G401 (cell line): ENCODE measurements at regions not wholly inside any gene's neighbourhood (a gene's known extent, or its start where the extent isn't known, plus 50 kb on each side); places are given as distances from the start of the nearest gene placed in this dataset.

Source experiments
- DNase-seq: peaks from one replicate; pipeline ENCODE4 v3.0.0-alpha.2; 2015; ENCODE audit warnings: low spot score
- in situ Hi-C: cut with HindIII; loops from 2 replicates; pipeline ENCODE4 v1.10.0; 2016; ENCODE audit warnings: low sequenced_read_pairs, mixed read lengths

- in situ Hi-C loops: no loop called here
- no peak for DNase-seq
These were observed 59.4 kb upstream of the NFIB start for GRCh38 chr9:14373336-14373666.

- in situ Hi-C loops: no loop called here
- DNase-seq: no peak
These were observed 58.7 kb upstream of the NFIB start for GRCh38 chr9:14372437-14373335.

GRCh38 chr9:14369011-14369410 is 55.1 kb upstream of the NFIB start:
- DNase-seq: no peak
- in situ Hi-C loops: no loop called here

- DNase-seq: no peak
These were observed 52.1 kb upstream of the NFIB start for GRCh38 chr9:14366076-14366475.

GRCh38 chr9:14365670-14366069 is 51.7 kb upstream of the NFIB start:
- in situ Hi-C loops: no loop called here
- DNase-seq: no peak

More at GRCh38 chr9:14366076-14366475, 52.1 kb upstream of the NFIB start:
- in situ Hi-C loops: no loop called here
